K562 (cell line): ENCODE measurements at regions not wholly inside any gene's neighbourhood (a gene's known extent, or its start where the extent isn't known, plus 50 kb on each side); places are given as distances from the start of the nearest gene placed in this dataset.

ENCODE experiments used
- ATAC-seq: fragments of 200-7000 bp; cut with Tn5 transposase; 3 replicates; pipeline ENCODE4 v1.9.1; 2020; ENCODE audit warnings: moderate library complexity
- BruUV-seq: library from RNA; stranded (reverse); fragments of 400-500 nt; replicated peaks from 2 replicates; lab custom pipeline; 2021; lab: Mats Ljungman, UMichigan
- CTCF ChIA-PET: fragments of 300-600 bp; formaldehyde crosslinking; extraction: SDS; loops from one replicate; lab custom pipeline; 2021; ENCODE audit warnings: low intra/inter-chr PET ratio; lab: Yijun Ruan, JAX
- POLR2A ChIA-PET: fragments of 300-600, 350-650 bp; sonication (Branson Sonifier 250); formaldehyde crosslinking; extraction: SDS; loops from one replicate; lab custom pipeline; 2021; ENCODE audit warnings: antibody characterized with exemption, inconsistent platforms; lab: Yijun Ruan, JAX
- DNase-seq, 4 experiments: peaks; one replicate each; pipeline versions ENCODE4 v3.0.0 to v3.0.0-alpha.2; 2011 to 2018; ENCODE audit warnings: low spot score in 3 of 4, mixed read lengths in 3 of 4; ENCODE audit errors: extremely low read depth in 1 of 4
- FAIRE-seq: peaks from 2 replicates; lab custom pipeline; 2011; peaks lifted over from hg19 to GRCh38; lab: Jason Lieb, UNC
- H2AFZ ChIP-seq: 2 replicates; pipeline ENCODE4 v1.6.0; 2011; ENCODE audit warnings: low read depth, low read length, control low read depth, inconsistent platforms
- H3K27ac ChIP-seq: fragments of 200-600 bp; 3 replicates; pipeline ENCODE4 v1.8.0; 2011; ENCODE audit warnings: low read depth, mild to moderate bottlenecking, control low read depth, inconsistent platforms, low read length, moderate library complexity, mixed read lengths; ENCODE audit errors: extremely low read depth
- H3K27me3 ChIP-seq, 2 experiments: fragments of 300-600 bp in 1 of 2; 2 replicates in 1 of 2; 3 replicates in 1 of 2; pipeline versions ENCODE4 v1.6.0 to v1.8.0; 2011; ENCODE audit warnings: inconsistent platforms in 2 of 2, low read length in 2 of 2, mild to moderate bottlenecking in 1 of 2, mixed read lengths in 1 of 2, moderate library complexity in 1 of 2; ENCODE audit not compliant: control insufficient read depth in 2 of 2, insufficient read depth in 2 of 2
- H3K36me3 ChIP-seq: fragments of 300-600 bp; 3 replicates; pipeline ENCODE4 v1.8.0; 2011; ENCODE audit warnings: mild to moderate bottlenecking, low read length, inconsistent platforms; ENCODE audit not compliant: control insufficient read depth, insufficient read depth
- H3K4me1 ChIP-seq, 2 experiments: fragments of 200-600 bp in 1 of 2; replicated peaks in 1 of 2; 2 replicates in 1 of 2; 3 replicates in 1 of 2; pipeline versions ENCODE4 v1.5.1 to v1.8.0; 2011; ENCODE audit warnings: inconsistent platforms in 2 of 2, low read length in 2 of 2, mild to moderate bottlenecking in 1 of 2, mixed read lengths in 1 of 2, moderate library complexity in 1 of 2; ENCODE audit not compliant: control insufficient read depth in 2 of 2, insufficient read depth in 2 of 2
- H3K4me2 ChIP-seq: 2 replicates; pipeline ENCODE4 v1.6.1; 2011; ENCODE audit warnings: low read length, control low read depth, inconsistent platforms, mixed read lengths; ENCODE audit not compliant: insufficient read depth
- H3K4me3 ChIP-seq: fragments of 200-600 bp; sonication (generic), shearing (Covaris generic); 2 replicates; pipeline ENCODE4 v1.5.1; 2016; ENCODE audit warnings: control low read depth, inconsistent platforms
- H3K79me2 ChIP-seq: fragments of 200-600 bp; 3 replicates; pipeline ENCODE4 v1.8.0; 2011; ENCODE audit warnings: low read length, inconsistent platforms; ENCODE audit not compliant: control insufficient read depth, insufficient read depth
- H3K9ac ChIP-seq, 2 experiments: 2 replicates each; pipeline versions ENCODE4 v1.6.0 to v1.6.1; 2011; ENCODE audit warnings: low read depth in 2 of 2, low read length in 2 of 2, control low read depth in 1 of 2, inconsistent platforms in 1 of 2, mild to moderate bottlenecking in 1 of 2, mixed read lengths in 1 of 2; ENCODE audit not compliant: insufficient read depth in 1 of 2
- H3K9me1 ChIP-seq: one replicate; pipeline ENCODE4 v1.6.0; 2011; ENCODE audit warnings: inconsistent platforms, mild to moderate bottlenecking, low read length, moderate library complexity; ENCODE audit not compliant: control insufficient read depth, insufficient read depth
- H3K9me3 ChIP-seq: replicated peaks from 2 replicates; pipeline ENCODE4 v1.5.1; 2011; ENCODE audit warnings: low read depth, low read length, inconsistent platforms; ENCODE audit not compliant: control insufficient read depth, insufficient read depth
- H4K20me1 ChIP-seq: replicated peaks from 2 replicates; pipeline ENCODE4 v1.6.1; 2011; ENCODE audit warnings: low read length, inconsistent platforms, mixed read lengths; ENCODE audit not compliant: control insufficient read depth, insufficient read depth
- CCNT2 ChIP-seq: IDR thresholded peaks from 2 replicates; pipeline ENCODE4 v1.6.1; 2011; ENCODE audit warnings: borderline replicate concordance, low read depth, mild to moderate bottlenecking, moderate library complexity, mixed read lengths, low read length; ENCODE audit not compliant: insufficient read length; ENCODE audit errors: extremely low read depth
- EHMT2 ChIP-seq: fragments of 450-650 bp; IDR thresholded peaks from 2 replicates; pipeline ENCODE4 v1.6.1; 2018; ENCODE audit warnings: antibody characterized with exemption
- GABPB2 ChIP-seq: fragments of 250-450 bp; sonication (Bioruptor Pico); conservative IDR thresholded peaks from 2 replicates; pipeline ENCODE4 v1.5.1; 2021; ENCODE audit warnings: mild to moderate bottlenecking
- JUND ChIP-seq, 2 experiments: IDR thresholded peaks; 2 replicates in 1 of 2; 3 replicates in 1 of 2; pipeline ENCODE4 v1.6.1; 2011; ENCODE audit warnings: borderline replicate concordance in 2 of 2, low read depth in 2 of 2, low read length in 2 of 2, improper control_type of control experiment in 1 of 2, missing biosample characterization in 1 of 2, missing genetic modification characterization in 1 of 2, missing genetic modification reagents in 1 of 2
- MYC ChIP-seq, 2 experiments: fragments of 250-450 bp in 1 of 2; sonication (Bioruptor Pico) in 1 of 2; IDR thresholded peaks; 2 replicates each; pipeline versions ENCODE4 v1.5.1 to v1.6.1; 2012 to 2021; ENCODE audit warnings: low read depth in 2 of 2, borderline replicate concordance in 1 of 2, improper control_type of control experiment in 1 of 2, low read length in 1 of 2, mild to moderate bottlenecking in 1 of 2, moderate library complexity in 1 of 2
- PBX2 ChIP-seq, 2 experiments: IDR thresholded peaks in 1 of 2; conservative IDR thresholded peaks in 1 of 2; 2 replicates each; pipeline ENCODE4 v1.6.1; 2016; ENCODE audit warnings: low read depth in 2 of 2, mild to moderate bottlenecking in 1 of 2, missing compliant biosample characterization in 1 of 2, missing genetic modification characterization in 1 of 2, moderate library complexity in 1 of 2
- PREB ChIP-seq: sonication (generic); formaldehyde crosslinking; IDR thresholded peaks from 2 replicates; pipeline ENCODE4 v1.8.1; 2023; ENCODE audit warnings: mild to moderate bottlenecking, missing genetic modification reagents
- SP1 ChIP-seq: sonication (generic); formaldehyde crosslinking; IDR thresholded peaks from 2 replicates; pipeline ENCODE4 v1.8.1; 2022; ENCODE audit warnings: mild to moderate bottlenecking, missing genetic modification reagents
- ZNF507 ChIP-seq: conservative IDR thresholded peaks from 2 replicates; pipeline ENCODE4 v1.6.1; 2017; ENCODE audit warnings: missing genetic modification characterization, missing compliant biosample characterization
- ZNF57 ChIP-seq: fragments of 450-650 bp; formaldehyde crosslinking; IDR thresholded peaks from 2 replicates; pipeline ENCODE4 v1.4.0; 2020; ENCODE audit warnings: mild to moderate bottlenecking, moderate library complexity
- ZNF764 ChIP-seq: fragments of 250-450 bp; sonication (Bioruptor Pico); IDR thresholded peaks from 2 replicates; pipeline ENCODE4 v1.4.0; 2020; ENCODE audit warnings: low read depth, mild to moderate bottlenecking, moderate library complexity
- WGBS: fragments of 100-300 bp; shearing (Covaris generic); methylation state at CpG from one replicate; pipeline ENCODE4 v1.1.6; 2016; ENCODE audit warnings: low coverage, mixed read lengths; ENCODE audit not compliant: insufficient coverage; ENCODE audit errors: missing lambda C conversion rate; 5-methylcytosine and 5-hydroxymethylcytosine counted together
- in situ Hi-C: fragments of 300-500 bp; cut with MboI; formaldehyde crosslinking; loops from 4 replicates; pipeline ENCODE4 v1.15.0; 2018; ENCODE audit warnings: inconsistent platforms, mixed read lengths
- intact Hi-C: fragments of 100-400 bp; cut with micrococcal nuclease; formaldehyde crosslinking; loops from 2 replicates; pipeline ENCODE4 v1.14.2; 2022
- TF ChIP-seq, protein P1 (sequence below): fragments of 250-450 bp; sonication (Bioruptor Pico); IDR thresholded peaks from 2 replicates; pipeline ENCODE4 v1.4.0; 2020

DNA sequence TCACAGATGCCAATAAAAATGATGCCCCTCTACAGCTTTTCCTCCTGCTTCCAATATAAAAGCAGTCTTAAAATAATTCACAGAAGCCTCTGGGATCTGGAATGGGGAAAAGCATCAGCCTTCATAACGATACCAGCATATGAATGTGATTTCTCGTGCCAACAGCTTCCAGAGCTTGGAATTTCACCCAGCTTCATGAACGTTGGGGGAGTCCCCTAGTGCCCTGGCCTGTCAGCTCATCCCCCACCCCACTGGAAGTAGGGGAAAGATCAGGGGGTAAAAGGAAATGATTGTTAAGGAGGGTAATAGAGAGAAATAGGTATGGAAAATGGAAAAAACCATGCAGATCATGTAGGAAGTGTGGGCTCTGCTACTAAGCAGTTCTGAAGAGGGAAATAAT is 253.6 kb downstream of the INHBA start:
- DNase-seq (no peak), ATAC-seq (no peak), FAIRE-seq (no peak)
- no peaks in the 10 kb centered on the region for H3K79me2 ChIP-seq
- H2AFZ ChIP-seq = no peak overlapping the region
- H3K36me3 ChIP-seq = no peaks in the 10 kb centered on the region
- intact Hi-C loops = no loop called here
- H4K20me1 ChIP-seq = no peaks in the 10 kb centered on the region
- no peak overlapping the region for H3K4me2 ChIP-seq
- in situ Hi-C loops = no loop called here
- 3% methylated on average over 3 of the region's 3 CpGs for WGBS
- ChIA-PET POLR2A (no interaction called here), CTCF (no interaction called here)
- H3K9me1 ChIP-seq = no peaks in the 10 kb centered on the region
- no peak overlapping the region for H3K4me3 ChIP-seq
- no peaks in the 10 kb centered on the region for H3K4me1 ChIP-seq
- H3K9me3 ChIP-seq = no peaks in the 10 kb centered on the region
- no TSS peak for BruUV-seq
- H3K27me3 ChIP-seq = no peaks in the 10 kb centered on the region
- H3K9ac ChIP-seq = no peak overlapping the region
- TF ChIP-seq EHMT2 (no peak), ZNF57 (CRISPR knock-in tag) (no peak), JUND (IDR thresholded peaks at IDR 0.05; ENCODE audit: borderline replicate concordance, low read depth, low read length) (no peak), JUND (tag; IDR thresholded peaks at IDR 0.05; ENCODE audit: borderline replicate concordance, low read depth, low read length) (no peak), MYC (IDR thresholded peaks at IDR 0.05; ENCODE audit: low read depth, low read length) (no peak), MYC (CRISPR knock-in tag; IDR thresholded peaks at IDR 0.05; ENCODE audit: borderline replicate concordance, low read depth) (no peak), ZNF764 (CRISPR knock-in tag) (no peak), PREB (CRISPR knock-in tag) (no peak), PBX2 (CRISPR knock-in tag; IDR thresholded peaks at IDR 0.05; ENCODE audit: low read depth) (no peak), PBX2 (tag; conservative IDR thresholded peaks at IDR 0.05; ENCODE audit: low read depth) (no peak), GABPB2 (no peak), CCNT2 (no peak), ZNF507 (tag) (no peak), SP1 (CRISPR knock-in tag) (no peak)
- TF ChIP-seq, protein P1, sequence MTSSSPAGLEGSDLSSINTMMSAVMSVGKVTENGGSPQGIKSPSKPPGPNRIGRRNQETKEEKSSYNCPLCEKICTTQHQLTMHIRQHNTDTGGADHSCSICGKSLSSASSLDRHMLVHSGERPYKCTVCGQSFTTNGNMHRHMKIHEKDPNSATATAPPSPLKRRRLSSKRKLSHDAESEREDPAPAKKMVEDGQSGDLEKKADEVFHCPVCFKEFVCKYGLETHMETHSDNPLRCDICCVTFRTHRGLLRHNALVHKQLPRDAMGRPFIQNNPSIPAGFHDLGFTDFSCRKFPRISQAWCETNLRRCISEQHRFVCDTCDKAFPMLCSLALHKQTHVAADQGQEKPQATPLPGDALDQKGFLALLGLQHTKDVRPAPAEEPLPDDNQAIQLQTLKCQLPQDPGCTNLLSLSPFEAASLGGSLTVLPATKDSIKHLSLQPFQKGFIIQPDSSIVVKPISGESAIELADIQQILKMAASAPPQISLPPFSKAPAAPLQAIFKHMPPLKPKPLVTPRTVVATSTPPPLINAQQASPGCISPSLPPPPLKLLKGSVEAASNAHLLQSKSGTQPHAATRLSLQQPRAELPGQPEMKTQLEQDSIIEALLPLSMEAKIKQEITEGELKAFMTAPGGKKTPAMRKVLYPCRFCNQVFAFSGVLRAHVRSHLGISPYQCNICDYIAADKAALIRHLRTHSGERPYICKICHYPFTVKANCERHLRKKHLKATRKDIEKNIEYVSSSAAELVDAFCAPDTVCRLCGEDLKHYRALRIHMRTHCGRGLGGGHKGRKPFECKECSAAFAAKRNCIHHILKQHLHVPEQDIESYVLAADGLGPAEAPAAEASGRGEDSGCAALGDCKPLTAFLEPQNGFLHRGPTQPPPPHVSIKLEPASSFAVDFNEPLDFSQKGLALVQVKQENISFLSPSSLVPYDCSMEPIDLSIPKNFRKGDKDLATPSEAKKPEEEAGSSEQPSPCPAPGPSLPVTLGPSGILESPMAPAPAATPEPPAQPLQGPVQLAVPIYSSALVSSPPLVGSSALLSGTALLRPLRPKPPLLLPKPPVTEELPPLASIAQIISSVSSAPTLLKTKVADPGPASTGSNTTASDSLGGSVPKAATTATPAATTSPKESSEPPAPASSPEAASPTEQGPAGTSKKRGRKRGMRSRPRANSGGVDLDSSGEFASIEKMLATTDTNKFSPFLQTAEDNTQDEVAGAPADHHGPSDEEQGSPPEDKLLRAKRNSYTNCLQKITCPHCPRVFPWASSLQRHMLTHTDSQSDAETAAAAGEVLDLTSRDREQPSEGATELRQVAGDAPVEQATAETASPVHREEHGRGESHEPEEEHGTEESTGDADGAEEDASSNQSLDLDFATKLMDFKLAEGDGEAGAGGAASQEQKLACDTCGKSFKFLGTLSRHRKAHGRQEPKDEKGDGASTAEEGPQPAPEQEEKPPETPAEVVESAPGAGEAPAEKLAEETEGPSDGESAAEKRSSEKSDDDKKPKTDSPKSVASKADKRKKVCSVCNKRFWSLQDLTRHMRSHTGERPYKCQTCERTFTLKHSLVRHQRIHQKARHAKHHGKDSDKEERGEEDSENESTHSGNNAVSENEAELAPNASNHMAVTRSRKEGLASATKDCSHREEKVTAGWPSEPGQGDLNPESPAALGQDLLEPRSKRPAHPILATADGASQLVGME (CRISPR knock-in tag) = no peak
- no peak overlapping the region for H3K27ac ChIP-seq
